KMS-11 (cell line): ENCODE measurements at regions not wholly inside any gene's neighbourhood (a gene's known extent, or its start where the extent isn't known, plus 50 kb on each side); places are given as distances from the start of the nearest gene placed in this dataset.

ENCODE experiments used
- H2AFZ ChIP-seq: fragments of 200-600 bp; sonication (generic); 2 replicates; pipeline ENCODE4 v1.6.1; 2016; ENCODE audit warnings: antibody characterized with exemption, mixed run types, low read depth
- H3K27ac ChIP-seq: fragments of 200-600 bp; sonication (generic); 2 replicates; pipeline ENCODE4 v1.6.1; 2016; ENCODE audit warnings: mild to moderate bottlenecking, mixed run types
- H3K27me3 ChIP-seq: fragments of 200-600 bp; sonication (generic); 2 replicates; pipeline ENCODE4 v1.6.1; 2017; ENCODE audit warnings: mild to moderate bottlenecking, low read depth, mixed run types, moderate library complexity; ENCODE audit not compliant: insufficient read depth
- H3K36me3 ChIP-seq: fragments of 200-600 bp; sonication (generic); 2 replicates; pipeline ENCODE4 v1.6.1; 2017; ENCODE audit warnings: mild to moderate bottlenecking, mixed run types; ENCODE audit not compliant: insufficient read depth
- H3K4me1 ChIP-seq: fragments of 200-600 bp; sonication (generic); 2 replicates; pipeline ENCODE4 v1.6.1; 2016; ENCODE audit warnings: mild to moderate bottlenecking, low read depth, mixed run types; ENCODE audit not compliant: poor library complexity, severe bottlenecking
- H3K4me2 ChIP-seq: fragments of 200-600 bp; sonication (generic); 2 replicates; pipeline ENCODE4 v1.7.0; 2016; ENCODE audit warnings: mild to moderate bottlenecking, mixed run types
- H3K4me3 ChIP-seq: fragments of 200-600 bp; sonication (generic); IDR thresholded peaks from 2 replicates; pipeline ENCODE4 v1.6.1; 2017; ENCODE audit warnings: low read depth, low read length, mixed read lengths; ENCODE audit not compliant: insufficient read depth
- H3K79me2 ChIP-seq: fragments of 200-600 bp; sonication (generic); 2 replicates; pipeline ENCODE4 v1.6.1; 2016; ENCODE audit warnings: low read depth, mixed run types; ENCODE audit not compliant: insufficient read depth
- H3K9ac ChIP-seq: fragments of 200-600 bp; sonication (generic); 2 replicates; pipeline ENCODE4 v1.6.1; 2016; ENCODE audit warnings: mild to moderate bottlenecking, mixed run types
- H4K20me1 ChIP-seq: fragments of 200-600 bp; sonication (generic); 2 replicates; pipeline ENCODE4 v1.6.1; 2016; ENCODE audit warnings: mild to moderate bottlenecking, mixed run types; ENCODE audit not compliant: insufficient read depth
- CTCF ChIP-seq: fragments of 200-600 bp; sonication (generic); conservative IDR thresholded peaks from 2 replicates; pipeline ENCODE4 v1.6.1; 2017; ENCODE audit warnings: low read depth, mild to moderate bottlenecking, antibody characterized with exemption, low read length, moderate library complexity, mixed read lengths

GRCh38 chr20:54897787-54898186 lies 422.4 kb downstream of the DOK5 start:
- Histone ChIP-seq H3K27ac (no peak overlapping the region), H3K36me3 (no peaks in the 10 kb centered on the region), H3K4me1 (no peaks in the 10 kb centered on the region), H3K27me3 (no peaks in the 10 kb centered on the region), H3K9ac (no peak overlapping the region), H2AFZ (no peak overlapping the region), H3K4me2 (no peak overlapping the region), H4K20me1 (no peaks in the 10 kb centered on the region), H3K4me3 (no peak overlapping the region), H3K79me2 (no peaks in the 10 kb centered on the region)
- no peak for TF ChIP-seq CTCF

GRCh38 chr20:54891907-54892306 lies 416.5 kb downstream of the DOK5 start:
- no peaks in the 10 kb centered on the region for H4K20me1 ChIP-seq
- no peaks in the 10 kb centered on the region; the same call in 1 of the 2 replicates for H3K36me3 ChIP-seq
- TF ChIP-seq CTCF: no peak
- H3K4me1 ChIP-seq: no peaks in the 10 kb centered on the region
- no peak overlapping the region for H2AFZ ChIP-seq
- H3K4me2 ChIP-seq: no peak overlapping the region
- H3K9ac ChIP-seq: no peak overlapping the region
- no peak overlapping the region for H3K4me3 ChIP-seq
- no peak overlapping the region for H3K27ac ChIP-seq
- no peaks in the 10 kb centered on the region for H3K79me2 ChIP-seq
- H3K27me3 ChIP-seq: no peaks in the 10 kb centered on the region

GRCh38 chr20:54879393-54879792 lies 404.0 kb downstream of the DOK5 start:
- Histone ChIP-seq H3K4me1 (no peaks in the 10 kb centered on the region), H3K4me3 (no peak overlapping the region), H4K20me1 (no peaks in the 10 kb centered on the region), H3K4me2 (no peak overlapping the region), H3K27ac (no peak overlapping the region), H3K9ac (no peak overlapping the region), H2AFZ (no peak overlapping the region), H3K27me3 (no peaks in the 10 kb centered on the region), H3K79me2 (no peaks in the 10 kb centered on the region), H3K36me3 (no peaks in the 10 kb centered on the region)
- TF ChIP-seq CTCF: no peak

- Histone ChIP-seq H3K4me3 (no peak overlapping the region), H4K20me1 (no peaks in the 10 kb centered on the region), H3K4me1 (no peaks in the 10 kb centered on the region), H3K79me2 (no peaks in the 10 kb centered on the region), H3K9ac (no peak overlapping the region), H3K27me3 (no peaks in the 10 kb centered on the region), H3K4me2 (no peak overlapping the region), H3K36me3 (no peaks in the 10 kb centered on the region), H3K27ac (no peak overlapping the region), H2AFZ (no peak overlapping the region)
- no peak for TF ChIP-seq CTCF
Measured at GRCh38 chr20:54875307-54875706, 399.9 kb downstream of the DOK5 start.
